CD8-positive, alpha-beta memory T cell (primary cell): ENCODE measurements at regions not wholly inside any gene's neighbourhood (a gene's known extent, or its start where the extent isn't known, plus 50 kb on each side); places are given as distances from the start of the nearest gene placed in this dataset.

Experiments
- CTCF ChIA-PET: fragments of 350-600 bp; sonication (Branson Sonifier 250); formaldehyde crosslinking; loops from one replicate; lab custom pipeline; 2021; ENCODE audit warnings: antibody characterized with exemption; lab: Charles Lee
- POLR2A ChIA-PET: fragments of 350-600 bp; sonication (Branson Sonifier 250); formaldehyde crosslinking; loops from one replicate; lab custom pipeline; 2021; ENCODE audit warnings: antibody characterized with exemption; lab: Charles Lee
- DNase-seq, 5 donors: peaks; one replicate each; pipeline versions ENCODE4 v3.0.0 to v3.0.0-alpha.2; 2020 to 2022; ENCODE audit warnings: mixed read lengths in 1 of 5
- H3K27ac ChIP-seq: one replicate; pipeline ENCODE4 v1.7.0; 2013; ENCODE audit warnings: low read depth, mild to moderate bottlenecking, low read length, moderate library complexity
- H3K27me3 ChIP-seq: 2 replicates; pipeline ENCODE4 v1.7.0; 2013; ENCODE audit warnings: low read length, mild to moderate bottlenecking; ENCODE audit not compliant: insufficient read depth, poor library complexity, severe bottlenecking
- H3K36me3 ChIP-seq: 2 replicates; pipeline ENCODE4 v1.7.0; 2013; ENCODE audit warnings: mild to moderate bottlenecking, low read length, moderate library complexity; ENCODE audit not compliant: insufficient read depth
- H3K4me1 ChIP-seq: 2 replicates; pipeline ENCODE4 v1.7.0; 2013; ENCODE audit warnings: mild to moderate bottlenecking, low read length, moderate library complexity; ENCODE audit not compliant: insufficient read depth
- H3K4me3 ChIP-seq: 2 replicates; pipeline ENCODE4 v1.7.0; 2013; ENCODE audit warnings: mild to moderate bottlenecking, low read length
- H3K9me3 ChIP-seq: 2 replicates; pipeline ENCODE4 v1.7.0; 2013; ENCODE audit warnings: mild to moderate bottlenecking, low read length
- H3K27ac Mint-ChIP-seq, 8 donors: one replicate each; pipeline ENCODE4 v1.8.0; 2020 to 2021; ENCODE audit warnings: mixed read lengths in 8 of 8, mild to moderate bottlenecking in 6 of 8, inconsistent platforms in 3 of 8, moderate library complexity in 3 of 8
- H3K27me3 Mint-ChIP-seq, 2 donors: one replicate each; pipeline ENCODE4 v1.8.0; 2020 to 2021; ENCODE audit warnings: mixed read lengths in 2 of 2, mild to moderate bottlenecking in 1 of 2, moderate library complexity in 1 of 2
- H3K36me3 Mint-ChIP-seq, 3 donors: one replicate each; pipeline ENCODE4 v1.8.0; 2020 to 2021; ENCODE audit warnings: mixed read lengths in 3 of 3, inconsistent platforms in 1 of 3, mild to moderate bottlenecking in 1 of 3
- H3K4me1 Mint-ChIP-seq, 3 donors: one replicate each; pipeline ENCODE4 v1.8.0; 2020 to 2021; ENCODE audit warnings: mixed read lengths in 3 of 3, inconsistent platforms in 1 of 3, mild to moderate bottlenecking in 1 of 3
- H3K4me3 Mint-ChIP-seq, 7 donors: one replicate each; pipeline ENCODE4 v1.8.0; 2020 to 2021; ENCODE audit warnings: mixed read lengths in 7 of 7, mild to moderate bottlenecking in 6 of 7, moderate library complexity in 4 of 7, inconsistent platforms in 2 of 7
- H3K9me3 Mint-ChIP-seq, 5 donors: one replicate each; pipeline ENCODE4 v1.8.0; 2020 to 2022; ENCODE audit warnings: mixed read lengths in 5 of 5, mild to moderate bottlenecking in 3 of 5, moderate library complexity in 2 of 5, inconsistent platforms in 1 of 5

- CTCF ChIA-PET: no interaction called here
- peaks cover 0 to 36% (median 18%) of the 10 kb centered on the region in 5 donors for H3K9me3 Mint-ChIP-seq
- H3K4me3 Mint-ChIP-seq: peak overlapping the region; percentile 13 to 76 (median 63)
- H3K27me3 Mint-ChIP-seq: no peaks in the 10 kb centered on the region
- peak overlapping the region; percentile 89 to 98 (median 94) for H3K27ac Mint-ChIP-seq
- peak overlapping the region; percentile 4 for H3K27ac ChIP-seq
- POLR2A ChIA-PET: interaction anchor here (0.6 kb wide), 1 partner anchor 169 kb away, joined by 4 read pairs; no protein-coding TSS in a partner anchor
- H3K4me1 ChIP-seq: peaks cover 29% of the 10 kb centered on the region
- H3K9me3 ChIP-seq: no peaks in the 10 kb centered on the region
- H3K27me3 ChIP-seq: no peaks in the 10 kb centered on the region
- peak in 2 of 5 donors; percentile 16 to 56 for DNase-seq
- H3K4me3 ChIP-seq: no peak overlapping the region
- H3K36me3 Mint-ChIP-seq: peaks cover 22 to 64% (median 59%) of the 10 kb centered on the region in 3 donors
- no peaks in the 10 kb centered on the region for H3K36me3 ChIP-seq
- peaks cover 43 to 67% (median 66%) of the 10 kb centered on the region in 3 donors for H3K4me1 Mint-ChIP-seq
Measured at GRCh38 chr2:181224866-181225265, 232.3 kb upstream of the ITGA4 start.

- ChIA-PET CTCF (no interaction called here), POLR2A (no interaction called here)
- Histone ChIP-seq H3K4me1 (peaks cover 19% of the 10 kb centered on the region), H3K27me3 (no peaks in the 10 kb centered on the region), H3K4me3 (no peak overlapping the region), H3K9me3 (no peaks in the 10 kb centered on the region), H3K27ac (no peak overlapping the region), H3K36me3 (no peaks in the 10 kb centered on the region)
- Mint-ChIP-seq H3K9me3 (peaks cover 0 to 12% (median 4%) of the 10 kb centered on the region in 5 donors), H3K27me3 (no peaks in the 10 kb centered on the region), H3K27ac (no peak overlapping the region), H3K4me3 (no peak overlapping the region), H3K4me1 (peaks cover 37 to 73% (median 57%) of the 10 kb centered on the region in 3 donors), H3K36me3 (peaks cover 23 to 68% (median 54%) of the 10 kb centered on the region in 3 donors)
- no peak for DNase-seq
Measured at GRCh38 chr2:181228661-181229060, 228.5 kb upstream of the ITGA4 start.

GRCh38 chr2:181231151-181231550, 226.0 kb upstream of the ITGA4 start:
- peaks cover 33 to 61% (median 55%) of the 10 kb centered on the region in 3 donors for H3K36me3 Mint-ChIP-seq
- H3K27me3 Mint-ChIP-seq: no peaks in the 10 kb centered on the region
- POLR2A ChIA-PET: no interaction called here
- peak overlapping the region in 1 of 7 donors; percentile 9 for H3K4me3 Mint-ChIP-seq
- no peak overlapping the region for H3K27ac ChIP-seq
- H3K9me3 ChIP-seq: no peaks in the 10 kb centered on the region
- H3K27me3 ChIP-seq: no peaks in the 10 kb centered on the region
- peaks cover 0 to 9% (median 4%) of the 10 kb centered on the region in 5 donors for H3K9me3 Mint-ChIP-seq
- peaks cover 35 to 72% (median 54%) of the 10 kb centered on the region in 3 donors for H3K4me1 Mint-ChIP-seq
- no peaks in the 10 kb centered on the region for H3K36me3 ChIP-seq
- no peak overlapping the region for H3K4me3 ChIP-seq
- CTCF ChIA-PET: no interaction called here
- DNase-seq: no peak
- H3K4me1 ChIP-seq: no peaks in the 10 kb centered on the region
- peak overlapping the region in 1 of 8 donors; percentile 76 for H3K27ac Mint-ChIP-seq

- peaks cover 0 to 4% (median 1%) of the 10 kb centered on the region in 5 donors for H3K9me3 Mint-ChIP-seq
- no peaks in the 10 kb centered on the region for H3K9me3 ChIP-seq
- no peak overlapping the region for H3K4me3 ChIP-seq
- CTCF ChIA-PET: no interaction called here
- H3K27me3 Mint-ChIP-seq: no peaks in the 10 kb centered on the region
- H3K27me3 ChIP-seq: no peaks in the 10 kb centered on the region
- H3K27ac Mint-ChIP-seq: peak overlapping the region in 1 of 8 donors; percentile 44
- no peaks in the 10 kb centered on the region for H3K36me3 ChIP-seq
- POLR2A ChIA-PET: no interaction called here
- H3K36me3 Mint-ChIP-seq: peaks cover 30 to 57% (median 50%) of the 10 kb centered on the region in 3 donors
- no peak overlapping the region for H3K27ac ChIP-seq
- no peaks in the 10 kb centered on the region for H3K4me1 ChIP-seq
- no peak overlapping the region for H3K4me3 Mint-ChIP-seq
- no peak for DNase-seq
- H3K4me1 Mint-ChIP-seq: peaks cover 36 to 73% (median 56%) of the 10 kb centered on the region in 3 donors
Measured at GRCh38 chr2:181231886-181232621, 225.1 kb upstream of the ITGA4 start.

GRCh38 chr2:181234487-181234891, 222.7 kb upstream of the ITGA4 start:
- H3K36me3 Mint-ChIP-seq: peaks cover 34 to 50% (median 43%) of the 10 kb centered on the region in 3 donors
- Histone ChIP-seq H3K27me3 (no peaks in the 10 kb centered on the region), H3K4me3 (no peak overlapping the region), H3K36me3 (no peaks in the 10 kb centered on the region), H3K4me1 (no peaks in the 10 kb centered on the region), H3K27ac (no peak overlapping the region), H3K9me3 (no peaks in the 10 kb centered on the region)
- H3K27ac Mint-ChIP-seq: peak overlapping the region in 2 of 8 donors; percentile 8 to 30
- no peak for DNase-seq
- POLR2A ChIA-PET: no interaction called here
- peaks cover 0 to 6% (median 0%) of the 10 kb centered on the region in 5 donors for H3K9me3 Mint-ChIP-seq
- CTCF ChIA-PET: interaction anchor here (1.2 kb wide), 2 partner anchors 130 to 233 kb away, joined by 3 to 4 read pairs; no protein-coding TSS in a partner anchor
- H3K4me1 Mint-ChIP-seq: peaks cover 56 to 88% (median 69%) of the 10 kb centered on the region in 3 donors
- no peak overlapping the region for H3K4me3 Mint-ChIP-seq
- H3K27me3 Mint-ChIP-seq: no peaks in the 10 kb centered on the region

- Histone ChIP-seq H3K27me3 (no peaks in the 10 kb centered on the region), H3K4me3 (no peak overlapping the region), H3K9me3 (no peaks in the 10 kb centered on the region), H3K27ac (no peak overlapping the region), H3K4me1 (no peaks in the 10 kb centered on the region), H3K36me3 (no peaks in the 10 kb centered on the region)
- Mint-ChIP-seq H3K4me1 (peaks cover 58 to 92% (median 72%) of the 10 kb centered on the region in 3 donors), H3K27me3 (no peaks in the 10 kb centered on the region), H3K27ac (peak overlapping the region in 2 of 8 donors; percentile 10 to 30), H3K36me3 (peaks cover 34 to 50% (median 42%) of the 10 kb centered on the region in 3 donors), H3K9me3 (peaks cover 0 to 6% (median 0%) of the 10 kb centered on the region in 5 donors), H3K4me3 (no peak overlapping the region)
- CTCF ChIA-PET: interaction anchor here (0.9 to 1.2 kb wide), 2 partner anchors 159 to 233 kb away, joined by 4 read pairs; no protein-coding TSS in a partner anchor
- no peak for DNase-seq
- POLR2A ChIA-PET: interaction anchor here (0.6 kb wide), 1 partner anchor 30 kb away, joined by 3 read pairs; no protein-coding TSS in a partner anchor
Measured at GRCh38 chr2:181235011-181235410, 222.2 kb upstream of the ITGA4 start.

- ChIA-PET POLR2A (interaction anchor here (1.0 kb wide), 1 partner anchor 12 kb away, joined by 3 read pairs; no protein-coding TSS in a partner anchor), CTCF (interaction anchor here (0.9 kb wide), 1 partner anchor 159 kb away, joined by 4 read pairs; no protein-coding TSS in a partner anchor)
- H3K36me3 ChIP-seq: no peaks in the 10 kb centered on the region
- no peak overlapping the region for H3K4me3 ChIP-seq
- Mint-ChIP-seq H3K27ac (peak overlapping the region in 1 of 8 donors; percentile 43), H3K4me3 (no peak overlapping the region), H3K9me3 (peaks cover 0 to 6% (median 0%) of the 10 kb centered on the region in 5 donors), H3K4me1 (peaks cover 59 to 90% (median 69%) of the 10 kb centered on the region in 3 donors), H3K27me3 (no peaks in the 10 kb centered on the region), H3K36me3 (peaks cover 29 to 43% (median 33%) of the 10 kb centered on the region in 3 donors)
- H3K27ac ChIP-seq: no peak overlapping the region
- DNase-seq: no peak
- H3K4me1 ChIP-seq: no peaks in the 10 kb centered on the region
- no peaks in the 10 kb centered on the region for H3K27me3 ChIP-seq
- H3K9me3 ChIP-seq: no peaks in the 10 kb centered on the region
Measured at GRCh38 chr2:181235683-181236459, 221.3 kb upstream of the ITGA4 start.
